MCF 10A (cell line): ENCODE measurements at regions not wholly inside any gene's neighbourhood (a gene's known extent, or its start where the extent isn't known, plus 50 kb on each side); places are given as distances from the start of the nearest gene placed in this dataset.

Experiments used
- BruUV-seq: library from RNA; stranded (reverse); fragments of 400-500 nt; replicated peaks from 2 replicates; lab custom pipeline; 2021; lab: Mats Ljungman, UMichigan
- CTCF ChIA-PET: fragments of 300-600 bp; sonication (Branson Sonifier 250); formaldehyde crosslinking; extraction: SDS; loops from one replicate; lab custom pipeline; 2021; ENCODE audit warnings: antibody characterized with exemption, inconsistent platforms; lab: Yijun Ruan, JAX
- POLR2A ChIA-PET: fragments of 300-600, 350-650 bp; sonication (Branson Sonifier 250); formaldehyde crosslinking; extraction: SDS; loops from one replicate; lab custom pipeline; 2020; ENCODE audit warnings: antibody characterized with exemption, inconsistent platforms; lab: Yijun Ruan, JAX
- DNase-seq: peaks from one replicate; pipeline ENCODE4 v3.0.0-alpha.2; 2018; ENCODE audit not compliant: unreplicated experiment
- H3K27ac Mint-ChIP-seq: one replicate; pipeline ENCODE4 v1.8.0; 2022; ENCODE audit warnings: mild to moderate bottlenecking, low read depth, mixed read lengths; ENCODE audit not compliant: unreplicated experiment
- H3K27me3 Mint-ChIP-seq: one replicate; pipeline ENCODE4 v1.8.0; 2022; ENCODE audit warnings: mixed read lengths; ENCODE audit not compliant: insufficient read depth, unreplicated experiment
- H3K36me3 Mint-ChIP-seq: one replicate; pipeline ENCODE4 v1.8.0; 2022; ENCODE audit warnings: mild to moderate bottlenecking, moderate library complexity, mixed read lengths; ENCODE audit not compliant: insufficient read depth, unreplicated experiment
- H3K4me1 Mint-ChIP-seq: one replicate; pipeline ENCODE4 v1.8.0; 2022; ENCODE audit warnings: mixed read lengths; ENCODE audit not compliant: insufficient read depth, unreplicated experiment
- H3K4me3 Mint-ChIP-seq: one replicate; pipeline ENCODE4 v1.8.0; 2022; ENCODE audit warnings: mild to moderate bottlenecking, moderate library complexity, mixed read lengths; ENCODE audit not compliant: unreplicated experiment
- H3K9me3 Mint-ChIP-seq: one replicate; pipeline ENCODE4 v1.8.0; 2022; ENCODE audit warnings: mixed read lengths; ENCODE audit not compliant: unreplicated experiment
- intact Hi-C: fragments of 100-400 bp; cut with micrococcal nuclease; formaldehyde crosslinking; loops from 2 replicates; pipeline ENCODE4 v1.14.1; 2022
- TF ChIP-seq, protein P1 (sequence below): fragments of 200-600 bp; IDR thresholded peaks from one replicate; pipeline ENCODE4 v1.8.0; 2022; ENCODE audit warnings: antibody characterized with exemption, mild to moderate bottlenecking; ENCODE audit not compliant: unreplicated experiment

DNA sequence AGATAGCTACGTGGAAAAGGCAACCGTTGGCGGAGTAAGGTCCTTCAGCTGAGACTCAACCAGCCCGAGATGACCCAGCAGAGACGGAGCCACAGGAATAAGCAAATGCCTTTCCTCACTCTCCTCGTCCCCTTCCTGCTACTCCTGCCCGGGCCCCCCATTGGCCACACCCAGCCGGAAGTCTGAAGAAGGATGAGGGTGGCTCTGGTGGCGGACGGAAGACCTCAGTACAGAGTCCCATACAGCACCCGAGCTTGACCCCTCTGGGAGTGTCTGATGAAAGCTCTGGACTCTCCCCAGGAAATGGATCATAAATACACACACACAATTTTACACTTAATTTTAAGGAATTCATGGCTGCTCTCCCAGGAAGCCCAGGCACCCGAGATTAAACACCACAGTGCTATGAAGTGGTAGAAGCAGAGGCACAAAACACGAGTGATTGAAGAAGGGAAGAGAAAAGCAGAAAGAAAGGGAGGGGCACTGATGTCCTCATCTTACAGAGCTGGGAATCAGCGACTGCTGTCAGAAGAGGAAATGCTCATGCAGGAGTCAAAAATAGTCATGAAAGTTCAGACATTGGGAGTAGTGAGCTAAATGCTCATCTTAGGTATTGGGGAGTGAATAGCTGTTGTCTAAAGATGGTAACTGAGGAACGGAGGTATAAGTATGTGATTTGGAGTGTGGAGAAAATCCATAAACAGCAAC lies 125.6 kb downstream of the BANF2 start:
- H3K9me3 Mint-ChIP-seq: no peaks in the 10 kb centered on the region
- intact Hi-C loops: no loop called here
- BruUV-seq: no TSS peak
- POLR2A ChIA-PET: interaction anchor here (0.9 to 1.7 kb wide), 3 partner anchors 8 to 143 kb away, joined by 4 to 6 read pairs (median 4); partner anchors contain the start of gene RRBP1
- no peak overlapping the region for H3K27ac Mint-ChIP-seq
- CTCF ChIA-PET: interaction anchor here (1.6 kb wide), 1 partner anchor 73 kb away, joined by 6 read pairs; no protein-coding TSS in a partner anchor
- no peaks in the 10 kb centered on the region for H3K4me1 Mint-ChIP-seq
- no peak for DNase-seq
- H3K4me3 Mint-ChIP-seq: no peak overlapping the region
- no peaks in the 10 kb centered on the region for H3K27me3 Mint-ChIP-seq
- TF ChIP-seq, protein P1, sequence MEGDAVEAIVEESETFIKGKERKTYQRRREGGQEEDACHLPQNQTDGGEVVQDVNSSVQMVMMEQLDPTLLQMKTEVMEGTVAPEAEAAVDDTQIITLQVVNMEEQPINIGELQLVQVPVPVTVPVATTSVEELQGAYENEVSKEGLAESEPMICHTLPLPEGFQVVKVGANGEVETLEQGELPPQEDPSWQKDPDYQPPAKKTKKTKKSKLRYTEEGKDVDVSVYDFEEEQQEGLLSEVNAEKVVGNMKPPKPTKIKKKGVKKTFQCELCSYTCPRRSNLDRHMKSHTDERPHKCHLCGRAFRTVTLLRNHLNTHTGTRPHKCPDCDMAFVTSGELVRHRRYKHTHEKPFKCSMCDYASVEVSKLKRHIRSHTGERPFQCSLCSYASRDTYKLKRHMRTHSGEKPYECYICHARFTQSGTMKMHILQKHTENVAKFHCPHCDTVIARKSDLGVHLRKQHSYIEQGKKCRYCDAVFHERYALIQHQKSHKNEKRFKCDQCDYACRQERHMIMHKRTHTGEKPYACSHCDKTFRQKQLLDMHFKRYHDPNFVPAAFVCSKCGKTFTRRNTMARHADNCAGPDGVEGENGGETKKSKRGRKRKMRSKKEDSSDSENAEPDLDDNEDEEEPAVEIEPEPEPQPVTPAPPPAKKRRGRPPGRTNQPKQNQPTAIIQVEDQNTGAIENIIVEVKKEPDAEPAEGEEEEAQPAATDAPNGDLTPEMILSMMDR: no peak
- peaks cover 8% of the 10 kb centered on the region for H3K36me3 Mint-ChIP-seq

GRCh38 chr20:17824676-17825251 lies 125.0 kb downstream of the BANF2 start:
- Mint-ChIP-seq H3K27ac (no peak overlapping the region), H3K4me3 (no peak overlapping the region), H3K9me3 (peaks cover 1% of the 10 kb centered on the region), H3K36me3 (peaks cover 8% of the 10 kb centered on the region), H3K27me3 (no peaks in the 10 kb centered on the region), H3K4me1 (no peaks in the 10 kb centered on the region)
- ChIA-PET CTCF (interaction anchor here (1.6 kb wide), 1 partner anchor 73 kb away, joined by 6 read pairs; no protein-coding TSS in a partner anchor), POLR2A (interaction anchor here (1.5 to 1.7 kb wide), 2 partner anchors 9 to 25 kb away, joined by 4 to 6 read pairs; no protein-coding TSS in a partner anchor)
- intact Hi-C loops: no loop called here
- TF ChIP-seq, protein P1: no peak
- DNase-seq: no peak
- no TSS peak for BruUV-seq

GRCh38 chr20:17823409-17824144 lies 123.8 kb downstream of the BANF2 start:
- POLR2A ChIA-PET: interaction anchor here (1.7 kb wide), 1 partner anchor 26 kb away, joined by 4 read pairs; no protein-coding TSS in a partner anchor
- BruUV-seq: no TSS peak
- Mint-ChIP-seq H3K27me3 (no peaks in the 10 kb centered on the region), H3K4me1 (no peaks in the 10 kb centered on the region), H3K4me3 (no peak overlapping the region), H3K9me3 (peaks cover 7% of the 10 kb centered on the region), H3K36me3 (peaks cover 6% of the 10 kb centered on the region), H3K27ac (no peak overlapping the region)
- CTCF ChIA-PET: interaction anchor here (1.6 kb wide), 1 partner anchor 74 kb away, joined by 6 read pairs; no protein-coding TSS in a partner anchor
- no peak for DNase-seq
- intact Hi-C loops: no loop called here
- TF ChIP-seq, protein P1: no peak
